ENCODE measurements at regions not wholly inside any gene's neighbourhood (a gene's known extent, or its start where the extent isn't known, plus 50 kb on each side); places are given as distances from the start of the nearest gene placed in this dataset.

DNA sequence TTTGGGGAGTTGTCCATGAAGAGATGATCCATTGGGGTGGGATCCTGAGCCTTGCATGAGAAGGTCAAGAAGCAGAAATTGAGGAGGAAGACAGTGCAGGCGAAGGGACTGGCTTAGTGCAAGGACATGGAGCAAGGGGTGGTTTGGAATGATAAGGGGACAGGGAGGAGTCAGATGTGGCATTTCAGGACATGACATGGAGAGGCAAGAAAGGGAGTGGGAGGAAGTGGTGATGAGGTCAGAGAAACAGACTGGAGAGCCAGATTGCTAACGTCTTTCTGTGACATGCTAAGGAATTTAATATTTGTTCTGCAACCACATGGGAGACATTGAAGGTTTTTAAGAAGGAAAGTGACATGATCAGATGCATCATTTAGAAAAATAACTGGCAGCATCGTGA lies 346.8 kb upstream of the FMN2 start:
- H3K4me3 ChIP-seq (ENCODE audit: insufficient read depth, low read depth, low read length) = no peak overlapping the region
- no peak overlapping the region for H2AK9ac ChIP-seq (replicated peaks; ENCODE audit: low read depth, low read length, poor library complexity)
- no peaks in the 10 kb centered on the region for H3K79me1 ChIP-seq (ENCODE audit: low read depth in 1 of 2, low read length in 2 of 2)
- no peaks in the 10 kb centered on the region for H3K9me1 ChIP-seq (ENCODE audit: insufficient read depth, low read length)
- H2BK15ac ChIP-seq (ENCODE audit: low read depth, low read length) = no peak overlapping the region
- no peak overlapping the region for H3K27ac ChIP-seq (ENCODE audit: insufficient read depth, low read length)
- H4K5ac ChIP-seq (ENCODE audit: low read depth, low read length) = no peak overlapping the region
- no peak overlapping the region for H3K18ac ChIP-seq (ENCODE audit: low read depth, low read length)
- no peak overlapping the region for H2BK20ac ChIP-seq (ENCODE audit: low read depth, low read length)
- in situ Hi-C loops (cut with MboI; ENCODE audit: low sequenced_read_pairs) = no loop called here
- ChIA-PET CTCF (interaction anchor here (0.7 kb wide), 1 partner anchor 88 kb away, joined by 3 read pairs; no protein-coding TSS in a partner anchor), POLR2A (ENCODE audit: unreplicated experiment) (no interaction called here)
- no peak for DNase-seq
- H2AFZ ChIP-seq (replicated peaks; ENCODE audit: low read length, poor library complexity) = no peak overlapping the region
- WGBS, 2 experiments (ENCODE audit: extremely low coverage in 2 of 2, insufficient read length in 1 of 2) = 29% methylated on average over 1 of the region's 3 CpGs; no CpG with 5 or more reads in 1 of the 2 experiments
- dilution Hi-C loops (cut with HindIII; ENCODE audit: low sequenced_read_pairs, unreplicated experiment) = no loop called here
- no peaks in the 10 kb centered on the region for H3K4me1 ChIP-seq (ENCODE audit: control insufficient read depth, insufficient read depth, low read length)
- no peak for ATAC-seq (ENCODE audit: low read depth)
- H3K36me3 ChIP-seq (ENCODE audit: control insufficient read depth, insufficient read depth, low read length) = no peaks in the 10 kb centered on the region
- no peak overlapping the region for H4K8ac ChIP-seq (ENCODE audit: low read depth in 2 of 2, low read length in 2 of 2)
- no peak overlapping the region for H3K23ac ChIP-seq (ENCODE audit: low read depth, low read length)
- no peaks in the 10 kb centered on the region for H4K20me1 ChIP-seq (ENCODE audit: insufficient read depth, low read length)
- no peak overlapping the region for H2AK5ac ChIP-seq (ENCODE audit: low read depth, low read length)
- H3K56ac ChIP-seq (ENCODE audit: extremely low read depth, insufficient read depth, low read length) = no peak overlapping the region
- H3K14ac ChIP-seq (replicated peaks; ENCODE audit: low read depth, low read length) = no peak overlapping the region
- no peak overlapping the region for H2BK120ac ChIP-seq (ENCODE audit: low read depth, low read length)
- intact Hi-C loops (cut with micrococcal nuclease) = no loop called here
- no TSS peak for BruUV-seq (replicated peaks)
- no peak overlapping the region for H2BK5ac ChIP-seq (ENCODE audit: low read depth, low read length, poor library complexity, severe bottlenecking)
- H3K4ac ChIP-seq (ENCODE audit: low read depth, low read length) = no peak overlapping the region
- TF ChIP-seq MAZ (IDR thresholded peaks at IDR 0.05; ENCODE audit: borderline replicate concordance, low read depth, low read length) (no peak), BHLHE40 (IDR thresholded peaks at IDR 0.05; ENCODE audit: low read depth, low read length) (no peak), RAD21 (IDR thresholded peaks at IDR 0.05; ENCODE audit: low read length) (no peak), RCOR1 (IDR thresholded peaks at IDR 0.05; ENCODE audit: insufficient replicate concordance, low read length) (no peak), NFE2L2 (IDR thresholded peaks at IDR 0.05; ENCODE audit: low read depth, low read length) (no peak), MAFK (IDR thresholded peaks at IDR 0.05; ENCODE audit: low read depth, low read length) (no peak), FOS (IDR thresholded peaks at IDR 0.05; ENCODE audit: low read depth, low read length) (no peak), CHD1 (IDR thresholded peaks at IDR 0.05; ENCODE audit: low read depth, low read length) (no peak), POLR2A (IDR thresholded peaks at IDR 0.05; ENCODE audit: low read depth, low read length) (no peak), SMC3 (IDR thresholded peaks at IDR 0.05; ENCODE audit: low read depth, low read length) (no peak), CEBPB (IDR thresholded peaks at IDR 0.05; ENCODE audit: low read depth, low read length) (no peak), RFX5 (IDR thresholded peaks at IDR 0.05; ENCODE audit: low read depth, low read length) (no peak), MXI1 (IDR thresholded peaks at IDR 0.05; ENCODE audit: borderline replicate concordance, low read depth, low read length) (no peak)
- TF ChIP-seq, protein P1, sequence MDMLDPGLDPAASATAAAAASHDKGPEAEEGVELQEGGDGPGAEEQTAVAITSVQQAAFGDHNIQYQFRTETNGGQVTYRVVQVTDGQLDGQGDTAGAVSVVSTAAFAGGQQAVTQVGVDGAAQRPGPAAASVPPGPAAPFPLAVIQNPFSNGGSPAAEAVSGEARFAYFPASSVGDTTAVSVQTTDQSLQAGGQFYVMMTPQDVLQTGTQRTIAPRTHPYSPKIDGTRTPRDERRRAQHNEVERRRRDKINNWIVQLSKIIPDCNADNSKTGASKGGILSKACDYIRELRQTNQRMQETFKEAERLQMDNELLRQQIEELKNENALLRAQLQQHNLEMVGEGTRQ (IDR thresholded peaks at IDR 0.05; ENCODE audit: low read depth, low read length) = no peak
- TF ChIP-seq, protein P2, sequence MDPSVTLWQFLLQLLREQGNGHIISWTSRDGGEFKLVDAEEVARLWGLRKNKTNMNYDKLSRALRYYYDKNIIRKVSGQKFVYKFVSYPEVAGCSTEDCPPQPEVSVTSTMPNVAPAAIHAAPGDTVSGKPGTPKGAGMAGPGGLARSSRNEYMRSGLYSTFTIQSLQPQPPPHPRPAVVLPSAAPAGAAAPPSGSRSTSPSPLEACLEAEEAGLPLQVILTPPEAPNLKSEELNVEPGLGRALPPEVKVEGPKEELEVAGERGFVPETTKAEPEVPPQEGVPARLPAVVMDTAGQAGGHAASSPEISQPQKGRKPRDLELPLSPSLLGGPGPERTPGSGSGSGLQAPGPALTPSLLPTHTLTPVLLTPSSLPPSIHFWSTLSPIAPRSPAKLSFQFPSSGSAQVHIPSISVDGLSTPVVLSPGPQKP (IDR thresholded peaks at IDR 0.05; ENCODE audit: borderline replicate concordance, low read depth, low read length) = no peak
- TF ChIP-seq, protein P3, sequence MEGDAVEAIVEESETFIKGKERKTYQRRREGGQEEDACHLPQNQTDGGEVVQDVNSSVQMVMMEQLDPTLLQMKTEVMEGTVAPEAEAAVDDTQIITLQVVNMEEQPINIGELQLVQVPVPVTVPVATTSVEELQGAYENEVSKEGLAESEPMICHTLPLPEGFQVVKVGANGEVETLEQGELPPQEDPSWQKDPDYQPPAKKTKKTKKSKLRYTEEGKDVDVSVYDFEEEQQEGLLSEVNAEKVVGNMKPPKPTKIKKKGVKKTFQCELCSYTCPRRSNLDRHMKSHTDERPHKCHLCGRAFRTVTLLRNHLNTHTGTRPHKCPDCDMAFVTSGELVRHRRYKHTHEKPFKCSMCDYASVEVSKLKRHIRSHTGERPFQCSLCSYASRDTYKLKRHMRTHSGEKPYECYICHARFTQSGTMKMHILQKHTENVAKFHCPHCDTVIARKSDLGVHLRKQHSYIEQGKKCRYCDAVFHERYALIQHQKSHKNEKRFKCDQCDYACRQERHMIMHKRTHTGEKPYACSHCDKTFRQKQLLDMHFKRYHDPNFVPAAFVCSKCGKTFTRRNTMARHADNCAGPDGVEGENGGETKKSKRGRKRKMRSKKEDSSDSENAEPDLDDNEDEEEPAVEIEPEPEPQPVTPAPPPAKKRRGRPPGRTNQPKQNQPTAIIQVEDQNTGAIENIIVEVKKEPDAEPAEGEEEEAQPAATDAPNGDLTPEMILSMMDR (conservative IDR thresholded peaks at IDR 0.05; ENCODE audit: low read depth, low read length) = no peak
- H3K9ac ChIP-seq (ENCODE audit: low read depth, low read length) = no peak overlapping the region
- peaks cover 6% of the 10 kb centered on the region; the same call in 1 of the 2 replicates for H3K9me3 ChIP-seq (ENCODE audit: control insufficient read depth, insufficient read depth, low read length)
- H4K91ac ChIP-seq (ENCODE audit: insufficient read depth, low read depth, low read length) = no peak overlapping the region
- H3K4me2 ChIP-seq (ENCODE audit: low read depth, low read length) = no peak overlapping the region
- H3K27me3 ChIP-seq (ENCODE audit: control insufficient read depth, insufficient read depth, low read length) = no peaks in the 10 kb centered on the region

All from IMR-90 (cell line).